Loucy (cell line): ENCODE measurements at regions not wholly inside any gene's neighbourhood (a gene's known extent, or its start where the extent isn't known, plus 50 kb on each side); places are given as distances from the start of the nearest gene placed in this dataset.
"Not testable (repeated sequence)": the region's sequence is repeated elsewhere in the genome, so short reads cannot be mapped to it uniquely, and the experiment has no call there.

ENCODE experiments used
- H2AFZ ChIP-seq: fragments of 200-600 bp; sonication (generic); 2 replicates; pipeline ENCODE4 v1.6.0; 2016; ENCODE audit warnings: antibody characterized with exemption, mild to moderate bottlenecking, low read length, moderate library complexity
- H3F3A ChIP-seq: fragments of 200-600 bp; 2 replicates; pipeline ENCODE4 v1.6.0; 2016; ENCODE audit warnings: antibody characterized with exemption, low read depth, mild to moderate bottlenecking
- H3K27me3 ChIP-seq: fragments of 200-600 bp; sonication (generic); 2 replicates; pipeline ENCODE4 v1.6.1; 2014; ENCODE audit warnings: low read length, mild to moderate bottlenecking; ENCODE audit not compliant: insufficient read depth, poor library complexity, severe bottlenecking
- H3K36me3 ChIP-seq: fragments of 200-600 bp; sonication (generic); 2 replicates; pipeline ENCODE4 v1.6.1; 2016; ENCODE audit warnings: low read length; ENCODE audit not compliant: insufficient read depth
- H3K4me1 ChIP-seq: fragments of 200-600 bp; sonication (generic); 2 replicates; pipeline ENCODE4 v1.5.1; 2014; ENCODE audit warnings: low read length, mild to moderate bottlenecking; ENCODE audit not compliant: insufficient read depth, poor library complexity, severe bottlenecking
- H3K4me2 ChIP-seq: fragments of 200-600 bp; sonication (generic); 2 replicates; pipeline ENCODE4 v1.6.0; 2014; ENCODE audit warnings: antibody characterized with exemption, low read length, low read depth, mild to moderate bottlenecking; ENCODE audit not compliant: poor library complexity, severe bottlenecking
- H3K4me3 ChIP-seq: fragments of 200-600 bp; sonication (generic); 2 replicates; pipeline ENCODE4 v1.5.1; 2014; ENCODE audit warnings: low read length, mild to moderate bottlenecking, mixed read lengths; ENCODE audit not compliant: poor library complexity, severe bottlenecking
- H3K79me2 ChIP-seq: fragments of 200-600 bp; sonication (generic); 2 replicates; pipeline ENCODE4 v1.6.1; 2014; ENCODE audit warnings: low read length; ENCODE audit not compliant: insufficient read depth
- H3K9ac ChIP-seq: fragments of 200-600 bp; sonication (generic); 2 replicates; pipeline ENCODE4 v1.6.0; 2014; ENCODE audit warnings: mild to moderate bottlenecking, low read depth, low read length, moderate library complexity; ENCODE audit not compliant: poor library complexity, severe bottlenecking
- H3K9me2 ChIP-seq: fragments of 200-600 bp; sonication (generic); replicated peaks from 2 replicates; pipeline ENCODE4 v1.6.1; 2016; ENCODE audit warnings: low read depth, low read length, mixed read lengths
- H3K9me3 ChIP-seq: fragments of 200-600 bp; sonication (generic); 2 replicates; pipeline ENCODE4 v1.6.1; 2014; ENCODE audit warnings: mild to moderate bottlenecking, antibody characterized with exemption, low read length, low read depth; ENCODE audit not compliant: insufficient read depth
- H4K20me1 ChIP-seq: fragments of 200-600 bp; sonication (generic); 2 replicates; pipeline ENCODE4 v1.6.0; 2014; ENCODE audit warnings: antibody characterized with exemption, low read length, mild to moderate bottlenecking; ENCODE audit not compliant: insufficient read depth, poor library complexity, severe bottlenecking
- EZH2phosphoT487 ChIP-seq: fragments of 200-600 bp; IDR thresholded peaks from 2 replicates; pipeline ENCODE4 v1.6.1; 2018; ENCODE audit warnings: antibody characterized with exemption, mild to moderate bottlenecking, moderate library complexity, borderline replicate concordance
- TF ChIP-seq, protein P1 (sequence below): fragments of 200-600 bp; sonication (generic); conservative IDR thresholded peaks from 2 replicates; pipeline ENCODE4 v1.5.1; 2014; ENCODE audit warnings: mild to moderate bottlenecking, antibody characterized with exemption, low read length

- no peak overlapping the region for H3K9ac ChIP-seq
- H3K79me2 ChIP-seq, result no peaks in the 10 kb centered on the region
- no peak overlapping the region for H3K4me2 ChIP-seq
- H3K27me3 ChIP-seq, result no peaks in the 10 kb centered on the region
- no peaks in the 10 kb centered on the region for H3K9me3 ChIP-seq
- no peaks in the 10 kb centered on the region for H3K9me2 ChIP-seq
- no peaks in the 10 kb centered on the region for H3K36me3 ChIP-seq
- H2AFZ ChIP-seq, result no peak overlapping the region
- H3K4me1 ChIP-seq, result no peaks in the 10 kb centered on the region
- H4K20me1 ChIP-seq, result no peaks in the 10 kb centered on the region
- TF ChIP-seq, protein P1, sequence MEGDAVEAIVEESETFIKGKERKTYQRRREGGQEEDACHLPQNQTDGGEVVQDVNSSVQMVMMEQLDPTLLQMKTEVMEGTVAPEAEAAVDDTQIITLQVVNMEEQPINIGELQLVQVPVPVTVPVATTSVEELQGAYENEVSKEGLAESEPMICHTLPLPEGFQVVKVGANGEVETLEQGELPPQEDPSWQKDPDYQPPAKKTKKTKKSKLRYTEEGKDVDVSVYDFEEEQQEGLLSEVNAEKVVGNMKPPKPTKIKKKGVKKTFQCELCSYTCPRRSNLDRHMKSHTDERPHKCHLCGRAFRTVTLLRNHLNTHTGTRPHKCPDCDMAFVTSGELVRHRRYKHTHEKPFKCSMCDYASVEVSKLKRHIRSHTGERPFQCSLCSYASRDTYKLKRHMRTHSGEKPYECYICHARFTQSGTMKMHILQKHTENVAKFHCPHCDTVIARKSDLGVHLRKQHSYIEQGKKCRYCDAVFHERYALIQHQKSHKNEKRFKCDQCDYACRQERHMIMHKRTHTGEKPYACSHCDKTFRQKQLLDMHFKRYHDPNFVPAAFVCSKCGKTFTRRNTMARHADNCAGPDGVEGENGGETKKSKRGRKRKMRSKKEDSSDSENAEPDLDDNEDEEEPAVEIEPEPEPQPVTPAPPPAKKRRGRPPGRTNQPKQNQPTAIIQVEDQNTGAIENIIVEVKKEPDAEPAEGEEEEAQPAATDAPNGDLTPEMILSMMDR, result no peak
- TF ChIP-seq EZH2phosphoT487, result no peak
- no peaks in the 10 kb centered on the region for H3F3A ChIP-seq
- no peak overlapping the region for H3K4me3 ChIP-seq
These were observed 363.4 kb upstream of the SPRY2 start for GRCh38 chr13:80704369-80704768.

DNA sequence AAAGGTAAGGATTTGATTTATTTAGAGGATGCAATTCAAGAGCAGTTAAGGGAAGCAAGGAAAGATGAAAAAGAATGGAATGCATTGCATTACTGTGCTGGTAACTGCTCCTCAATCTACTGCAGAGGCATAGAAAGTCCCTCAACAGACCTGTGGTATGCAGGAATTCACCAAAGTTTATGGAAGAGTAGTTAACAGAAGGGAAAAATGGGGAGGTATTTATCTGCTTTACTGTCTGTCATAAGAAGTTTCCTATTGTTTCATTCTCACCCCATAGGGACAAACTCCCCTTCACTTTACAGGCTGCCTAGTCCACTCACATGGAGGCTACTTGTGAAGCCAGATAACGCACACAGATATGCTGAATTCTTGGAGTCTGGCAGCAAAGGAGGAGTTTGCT is 354.9 kb upstream of the SPRY2 start:
- no peaks in the 10 kb centered on the region for H3K79me2 ChIP-seq

GRCh38 chr13:80691814-80692213 is 350.9 kb upstream of the SPRY2 start:
- not testable (repeated sequence) for H4K20me1 ChIP-seq, H3F3A ChIP-seq, H3K36me3 ChIP-seq, H3K79me2 ChIP-seq, H3K9me3 ChIP-seq, H3K4me1 ChIP-seq, H3K9me2 ChIP-seq, H3K9ac ChIP-seq, H3K4me3 ChIP-seq, H3K4me2 ChIP-seq, H2AFZ ChIP-seq, H3K27me3 ChIP-seq

More for the DNA sequence above, 354.9 kb upstream of the SPRY2 start:
- no peaks in the 10 kb centered on the region for H3F3A ChIP-seq
- H3K9ac ChIP-seq, result no peak overlapping the region
- H3K27me3 ChIP-seq, result no peaks in the 10 kb centered on the region
- H3K9me3 ChIP-seq, result no peaks in the 10 kb centered on the region; the same call in 1 of the 2 replicates
- TF ChIP-seq, protein P1, result no peak
- TF ChIP-seq EZH2phosphoT487, result no peak
- no peak overlapping the region for H3K4me3 ChIP-seq
- H4K20me1 ChIP-seq, result no peaks in the 10 kb centered on the region
- no peak overlapping the region for H2AFZ ChIP-seq
- H3K4me1 ChIP-seq, result no peaks in the 10 kb centered on the region
- H3K9me2 ChIP-seq, result no peaks in the 10 kb centered on the region
- no peak overlapping the region for H3K4me2 ChIP-seq
- H3K36me3 ChIP-seq, result no peaks in the 10 kb centered on the region

DNA sequence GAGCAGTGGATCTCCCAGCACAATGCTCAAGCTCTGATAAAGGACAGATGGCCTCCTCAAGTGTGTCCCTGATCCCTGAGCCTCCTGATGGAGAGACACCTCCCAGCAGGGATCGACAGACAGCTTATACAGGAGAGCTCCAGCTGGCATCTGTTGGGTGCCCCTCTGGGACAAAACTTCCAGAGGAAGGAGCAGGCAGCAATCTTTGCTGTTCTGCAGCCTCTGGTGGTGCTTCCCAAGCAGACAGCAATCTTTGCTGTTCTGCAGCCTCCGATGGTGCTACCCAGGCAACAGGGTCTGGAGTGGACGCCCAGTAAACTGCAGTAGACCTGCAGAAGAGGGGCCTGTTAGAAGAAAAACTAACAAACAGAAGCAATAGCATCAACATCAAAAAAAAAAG is 349.3 kb upstream of the SPRY2 start:
- TF ChIP-seq EZH2phosphoT487, result no peak
- TF ChIP-seq, protein P1, result no peak
- Histone ChIP-seq H3K4me2 (no peak overlapping the region), H4K20me1 (no peaks in the 10 kb centered on the region), H3K9me2 (no peaks in the 10 kb centered on the region), H3F3A (no peaks in the 10 kb centered on the region), H3K9me3 (no peaks in the 10 kb centered on the region; the same call in 1 of the 2 replicates), H3K79me2 (no peaks in the 10 kb centered on the region), H2AFZ (no peak overlapping the region), H3K4me1 (no peaks in the 10 kb centered on the region), H3K9ac (no peak overlapping the region), H3K27me3 (no peaks in the 10 kb centered on the region), H3K36me3 (no peaks in the 10 kb centered on the region), H3K4me3 (no peak overlapping the region)
